GM21737 (cell line): ENCODE measurements at regions not wholly inside any gene's neighbourhood (a gene's known extent, or its start where the extent isn't known, plus 50 kb on each side); places are given as distances from the start of the nearest gene placed in this dataset.
"Not testable (repeated sequence)": the region's sequence is repeated elsewhere in the genome, so short reads cannot be mapped to it uniquely, and the experiment has no call there.

Experiments
- ATAC-seq: cut with Tn5 transposase; IDR thresholded peaks from one replicate; pipeline ENCODE4 v1.9.1; 2021; ENCODE audit warnings: mild to moderate bottlenecking, moderate library complexity; ENCODE audit not compliant: unreplicated experiment

DNA sequence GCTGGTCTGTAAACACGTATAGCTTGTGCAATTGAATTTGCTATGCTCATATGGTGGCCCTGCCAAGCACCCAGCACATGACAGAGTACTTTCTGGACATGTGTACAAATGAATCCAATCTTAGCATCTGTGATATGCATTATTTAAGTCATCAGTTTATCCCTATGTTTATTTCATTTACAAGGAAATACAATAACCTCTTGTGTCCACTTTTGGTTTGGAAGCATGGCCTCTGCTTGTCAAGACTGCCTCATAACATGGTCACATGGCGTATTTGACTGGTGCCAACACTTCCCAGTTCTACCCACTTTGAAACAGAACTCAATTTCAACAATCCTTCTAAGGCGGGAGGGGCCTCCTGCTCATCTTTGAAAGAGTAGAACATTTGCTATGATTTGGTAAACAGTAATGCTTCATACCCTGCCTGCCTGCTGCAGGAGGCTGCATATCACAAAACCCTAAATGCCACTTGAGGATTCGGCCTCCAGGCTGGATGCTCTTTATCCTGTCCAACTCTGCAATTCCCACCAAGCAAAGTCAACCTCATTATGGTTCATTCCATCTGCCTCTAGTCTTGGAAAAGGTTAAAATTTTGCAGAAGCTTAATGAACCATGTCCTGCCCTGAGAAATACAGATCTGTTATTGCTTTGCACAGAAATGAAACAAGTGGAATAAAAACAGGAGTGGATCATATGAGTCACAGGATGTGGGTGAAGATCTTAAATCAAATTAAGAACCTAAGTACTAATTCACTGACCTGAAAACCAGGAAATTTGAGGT lies 151.3 kb downstream of the CYSLTR2 start:
- no peak for ATAC-seq

DNA sequence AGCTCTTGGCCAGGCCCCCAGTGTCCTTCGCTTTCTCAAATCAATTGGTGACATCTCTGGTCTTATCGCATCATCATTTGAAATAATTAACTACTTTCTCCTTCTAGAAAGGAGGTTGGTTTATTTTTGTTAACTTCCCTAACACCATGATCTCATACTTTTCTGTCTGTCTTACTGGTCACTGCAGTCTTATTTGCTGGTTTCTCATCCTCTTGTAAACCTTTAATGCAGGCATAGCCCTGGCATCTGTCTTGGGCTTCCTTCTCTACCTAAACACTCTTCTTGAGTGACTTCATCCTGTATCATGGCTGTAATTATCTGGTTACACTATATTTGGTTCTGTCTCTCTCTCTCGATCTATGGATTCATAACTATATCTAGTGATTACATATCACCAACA lies 152.8 kb downstream of the CYSLTR2 start:
- no peak for ATAC-seq

DNA sequence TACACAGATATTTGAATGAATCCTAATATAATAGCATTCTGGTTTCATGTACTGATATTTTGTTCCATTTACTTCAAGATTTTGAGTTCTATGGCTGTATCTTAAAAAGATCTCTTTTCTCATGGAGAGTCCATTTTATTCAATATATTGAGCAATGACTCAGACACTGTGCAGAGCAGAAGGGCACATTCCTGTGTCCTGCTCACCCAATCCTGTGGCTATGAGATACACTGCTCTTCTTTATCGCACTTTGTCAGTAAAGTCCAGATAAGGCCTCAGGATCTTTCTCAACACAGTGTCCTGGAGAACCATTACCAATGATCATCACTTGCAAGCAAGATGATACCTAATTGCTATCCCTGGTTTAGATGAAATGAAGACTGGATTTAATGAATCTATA lies 155.0 kb downstream of the CYSLTR2 start:
- ATAC-seq: no peak

DNA sequence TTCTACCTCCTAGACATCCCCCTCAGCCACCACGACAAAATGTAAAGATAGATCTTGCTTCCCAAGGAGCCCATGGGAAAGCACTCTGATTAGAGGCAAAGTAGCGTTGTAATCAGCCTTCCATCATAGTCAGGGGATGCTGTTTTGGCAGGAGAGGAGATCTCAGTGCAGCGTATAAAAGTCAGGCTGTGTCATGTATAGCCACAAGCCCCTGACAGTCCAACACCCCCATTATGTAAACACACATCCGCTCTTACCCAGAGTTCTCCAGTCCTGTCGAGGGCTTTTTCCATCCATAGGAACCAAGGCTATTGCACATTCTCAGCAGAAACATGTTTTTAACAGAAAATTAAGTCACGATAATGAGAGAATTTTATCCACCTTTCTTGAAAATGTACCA lies 156.3 kb downstream of the CYSLTR2 start:
- no peak for ATAC-seq

DNA sequence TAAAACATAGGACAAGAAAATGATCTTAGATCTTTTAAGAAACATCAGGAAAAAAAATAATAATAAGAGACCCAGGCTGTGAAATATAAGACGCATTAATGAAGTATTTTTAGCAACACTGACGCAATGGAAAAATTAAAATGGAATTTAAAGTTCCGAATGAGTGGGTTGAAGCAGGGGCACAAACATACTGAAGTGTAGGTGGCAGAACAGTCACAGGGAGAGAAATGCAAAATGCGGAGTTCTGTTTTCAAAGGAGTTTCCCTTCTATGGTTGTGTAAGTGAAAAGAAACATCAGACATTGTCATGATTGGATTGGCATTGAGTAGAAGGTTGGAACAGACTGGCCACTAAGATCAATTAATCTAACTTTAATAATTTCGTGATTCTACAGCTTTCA lies 159.8 kb downstream of the CYSLTR2 start:
- no peak for ATAC-seq

DNA sequence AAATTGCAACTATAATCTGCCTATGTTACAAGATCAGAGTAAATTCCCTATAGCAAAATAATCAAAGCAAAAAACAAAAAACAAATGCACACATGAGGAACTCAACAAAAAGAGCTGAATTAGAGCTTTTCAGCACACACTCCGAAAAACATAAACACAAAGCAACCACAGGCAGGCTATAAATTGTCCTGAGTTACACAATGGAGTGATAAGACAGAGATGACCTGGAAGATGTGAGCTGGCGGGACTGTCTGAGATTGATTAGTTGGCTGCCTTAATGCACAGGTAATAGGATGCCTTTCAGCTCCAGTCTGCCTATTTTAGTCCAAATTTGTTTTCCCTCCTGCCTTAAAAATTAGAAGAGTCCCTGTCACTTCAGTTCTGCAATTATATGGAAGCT lies 159.0 kb upstream of the FNDC3A start:
- ATAC-seq: no peak

DNA sequence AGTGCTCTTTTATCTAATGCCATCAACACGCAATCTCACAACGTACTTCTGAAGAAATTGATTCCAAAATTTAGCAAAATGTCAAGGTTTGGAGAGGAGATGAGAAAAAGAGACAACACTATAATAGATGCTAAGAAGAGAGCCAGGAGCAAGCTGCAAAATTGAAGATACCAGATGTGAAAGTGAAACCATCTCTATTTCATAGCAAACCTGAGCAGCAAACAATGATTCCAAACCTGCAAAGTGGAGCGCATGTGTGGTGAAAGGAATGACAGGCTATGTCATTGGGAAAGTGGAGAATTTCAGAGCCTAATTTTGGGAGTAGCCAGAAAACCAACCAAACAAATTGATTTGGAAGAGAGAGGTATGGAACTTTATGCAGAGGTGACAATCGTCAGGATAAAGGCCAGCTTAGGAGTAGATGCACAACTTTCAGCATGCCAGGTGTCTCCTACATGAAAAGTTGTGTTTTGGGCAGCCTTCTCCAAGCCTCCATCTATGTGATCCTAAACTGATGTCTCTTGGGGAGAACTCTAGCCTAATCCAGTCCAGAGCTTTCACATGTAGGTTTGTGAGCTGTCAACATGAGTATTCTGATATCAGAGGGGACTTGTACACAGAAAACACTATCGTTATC lies 158.4 kb upstream of the FNDC3A start:
- no peak for ATAC-seq

DNA sequence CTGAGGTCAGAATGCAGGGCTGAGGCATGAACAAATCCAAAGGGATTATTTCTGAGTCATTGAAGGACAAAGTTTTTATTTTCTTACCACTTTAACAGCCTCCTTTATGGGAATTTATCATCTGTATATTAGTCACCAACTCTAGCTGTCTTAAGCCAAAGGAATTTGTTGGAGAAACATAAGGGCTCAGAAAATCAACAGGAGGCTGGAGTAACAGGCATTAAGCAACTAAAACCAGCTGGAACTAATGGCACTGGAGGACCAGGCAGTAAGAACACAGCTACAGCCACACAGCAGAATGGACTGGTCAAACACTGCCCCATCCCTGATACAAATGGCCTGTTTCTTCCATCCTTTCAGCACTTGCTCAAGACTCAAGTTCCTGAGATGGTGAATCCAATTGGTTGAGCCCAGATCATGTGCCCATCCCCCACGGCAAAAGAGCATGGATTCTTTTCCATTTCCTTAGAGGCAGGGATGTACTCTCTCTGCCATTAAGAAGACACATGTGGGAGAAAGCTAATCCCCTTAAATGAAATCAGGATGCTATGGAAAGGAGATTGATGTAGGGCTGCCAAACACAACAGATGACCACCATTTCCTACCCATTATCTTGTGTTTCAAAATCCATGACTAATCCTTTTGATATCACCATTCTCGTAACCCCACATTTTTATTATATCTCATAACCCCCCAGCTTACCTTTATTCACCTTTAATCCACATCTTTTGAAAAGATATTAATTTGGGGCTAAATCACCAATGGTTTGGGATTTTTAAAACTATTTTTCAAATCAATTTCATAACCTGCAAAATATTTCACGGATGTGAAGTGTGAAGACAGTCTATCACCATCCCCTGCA lies 157.0 kb upstream of the FNDC3A start:
- ATAC-seq: no peak

DNA sequence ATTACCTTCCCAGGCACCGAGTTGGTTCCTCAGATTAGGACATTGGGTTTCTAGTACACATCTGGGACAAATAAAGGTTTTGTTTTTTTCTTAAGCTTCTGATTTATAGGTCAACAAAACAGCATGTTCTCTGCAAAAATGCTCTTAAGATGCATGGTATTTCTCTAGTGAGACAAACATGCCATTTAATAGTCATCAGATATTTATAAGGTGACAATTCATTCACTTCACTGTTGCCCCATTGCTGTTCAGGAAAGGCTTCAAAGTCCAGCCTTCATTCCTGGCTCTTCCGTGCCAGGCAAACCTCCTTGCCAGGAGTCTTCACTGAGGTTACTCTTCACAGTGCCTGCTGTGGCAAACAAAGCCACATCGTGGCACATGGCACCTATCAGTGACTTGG lies 156.3 kb upstream of the FNDC3A start:
- ATAC-seq: no peak

DNA sequence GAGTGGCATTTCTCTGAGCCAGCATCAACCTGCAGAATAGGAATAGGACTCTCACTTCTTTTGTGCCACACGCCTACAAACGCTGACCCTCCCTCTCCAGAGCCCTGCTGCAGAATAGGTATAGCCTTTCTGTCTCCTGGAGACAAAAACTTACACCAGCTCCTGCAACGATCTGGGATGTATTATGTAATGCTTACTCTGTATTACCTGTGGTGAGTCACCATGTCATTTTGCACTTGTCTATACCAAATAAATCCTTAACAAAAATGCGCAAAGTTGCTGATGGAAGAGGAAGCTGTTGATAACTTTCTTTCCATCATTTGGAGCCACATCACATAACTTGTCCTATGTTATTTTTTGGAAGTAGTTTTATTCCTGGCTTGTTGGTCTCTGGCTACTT lies 155.8 kb upstream of the FNDC3A start:
- ATAC-seq: no peak

DNA sequence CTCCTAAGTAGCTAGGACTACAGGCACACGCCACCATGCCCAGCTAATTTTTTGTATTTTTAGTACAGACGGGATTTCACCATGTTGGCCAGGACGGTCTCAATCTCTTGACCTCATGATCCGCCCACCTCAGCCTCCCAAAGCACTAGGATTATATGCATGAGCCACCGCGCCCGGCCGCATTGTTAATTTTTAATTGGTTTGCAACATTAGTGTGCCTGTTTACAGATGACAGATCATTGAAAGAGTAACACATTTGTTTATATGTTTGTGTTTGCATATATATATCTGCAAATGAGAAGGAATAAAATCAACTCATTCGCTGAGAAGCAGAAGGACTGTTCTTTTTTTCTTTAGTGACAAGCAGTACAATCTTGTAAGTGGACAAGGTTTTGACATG lies 152.2 kb upstream of the FNDC3A start:
- ATAC-seq: not testable (repeated sequence)

DNA sequence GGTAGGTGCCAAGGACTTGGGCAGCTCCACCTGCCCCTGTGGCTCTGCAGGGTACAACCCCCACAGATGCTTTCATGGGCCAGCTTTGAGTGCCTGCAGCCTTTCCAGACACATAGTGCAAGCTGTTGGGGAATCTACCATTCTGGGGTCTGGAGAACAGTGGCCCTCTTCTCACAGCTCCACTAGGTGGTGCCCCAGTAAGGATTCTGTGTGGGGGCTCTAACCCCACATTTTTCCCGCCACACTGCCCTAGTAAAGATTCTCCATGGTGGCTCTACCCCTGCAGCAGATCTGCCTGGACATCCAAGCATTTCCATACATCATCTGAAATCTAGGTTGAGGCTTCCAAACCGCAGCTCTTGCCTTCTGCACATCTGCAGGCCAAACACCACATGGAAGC lies 149.7 kb upstream of the FNDC3A start:
- no peak for ATAC-seq

DNA sequence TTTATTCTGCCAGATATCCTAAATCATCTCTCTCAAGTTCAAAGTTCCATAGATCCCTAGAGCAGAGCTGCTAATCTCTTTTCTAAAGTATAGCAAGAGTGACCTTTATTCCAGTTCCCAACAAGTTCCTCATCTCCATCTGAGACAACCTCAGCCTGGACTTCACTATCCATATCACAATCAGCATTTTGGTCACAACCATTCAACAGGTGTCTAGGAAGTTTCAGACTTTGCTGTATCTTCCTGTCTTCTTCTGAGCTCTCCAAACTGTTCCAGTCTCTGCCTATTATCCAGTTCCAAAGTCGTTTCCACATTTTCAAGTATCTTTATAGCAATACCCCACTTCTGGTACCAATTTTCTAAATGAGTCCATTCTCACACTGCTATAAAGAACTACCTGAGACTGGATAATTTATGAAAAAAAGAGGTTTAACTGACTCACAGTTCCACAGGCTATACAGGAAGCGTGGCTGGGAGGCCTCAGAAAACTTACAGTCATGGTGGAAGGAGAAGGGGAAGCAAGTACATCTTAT lies 148.7 kb upstream of the FNDC3A start:
- not testable (repeated sequence) for ATAC-seq

DNA sequence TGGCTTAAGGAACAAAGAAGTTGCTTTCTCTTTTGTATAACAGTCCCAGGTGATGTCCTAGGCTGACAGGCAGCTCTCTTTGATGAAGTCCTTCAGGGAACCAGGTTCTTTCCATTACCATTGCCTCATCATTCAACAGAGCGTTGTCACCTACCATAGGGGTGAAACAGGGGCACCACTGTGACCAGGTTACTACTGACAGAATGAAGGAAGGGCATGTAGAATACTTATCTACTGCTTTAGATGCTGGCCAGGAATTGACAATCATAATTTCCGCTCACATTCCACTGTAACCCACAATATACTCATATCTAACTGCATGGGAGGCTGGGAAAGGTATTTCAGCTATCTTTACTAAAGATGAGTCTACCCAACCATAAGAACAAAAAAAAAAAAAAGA lies 148.0 kb upstream of the FNDC3A start:
- no peak for ATAC-seq

DNA sequence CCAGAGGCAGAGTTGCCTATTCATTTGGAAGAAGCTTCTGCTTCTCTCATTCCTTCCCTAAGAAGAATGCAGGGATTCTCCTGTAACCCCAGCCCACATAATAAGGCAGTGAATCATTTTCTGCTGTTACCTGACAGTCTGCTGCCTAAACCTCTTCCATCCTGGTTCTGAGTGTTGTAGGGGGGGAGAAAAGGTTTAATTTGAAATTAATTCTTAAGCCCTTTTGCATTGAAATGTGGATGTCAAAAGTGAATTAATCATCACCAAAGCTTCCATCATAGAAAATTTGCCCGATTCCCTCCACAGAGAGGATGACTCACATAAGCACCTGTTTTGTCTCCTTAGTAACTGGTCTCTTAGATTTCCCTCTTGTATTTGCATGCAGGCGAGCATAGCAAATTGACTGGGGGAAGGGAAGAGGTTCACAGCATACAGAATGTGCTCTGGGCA lies 146.7 kb upstream of the FNDC3A start:
- no peak for ATAC-seq

DNA sequence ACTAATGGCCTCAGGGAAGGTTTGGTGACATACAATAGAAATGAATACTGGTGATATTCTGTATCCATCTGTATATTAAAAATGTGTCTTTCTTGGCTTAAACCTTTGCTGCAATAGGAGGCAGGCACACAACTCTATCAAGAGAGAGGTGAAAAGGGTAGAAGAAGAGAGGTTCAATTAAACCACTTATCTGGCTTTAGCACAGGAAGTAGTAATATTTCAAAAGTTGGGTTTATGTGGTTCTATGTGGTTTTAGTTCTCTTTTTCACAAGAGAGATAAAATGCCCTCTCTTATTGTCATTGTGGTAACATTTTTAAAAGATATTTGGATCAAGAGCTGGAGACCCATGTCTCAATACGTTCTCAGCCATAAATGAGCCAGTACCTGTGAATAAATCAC lies 146.2 kb upstream of the FNDC3A start:
- ATAC-seq: no peak

DNA sequence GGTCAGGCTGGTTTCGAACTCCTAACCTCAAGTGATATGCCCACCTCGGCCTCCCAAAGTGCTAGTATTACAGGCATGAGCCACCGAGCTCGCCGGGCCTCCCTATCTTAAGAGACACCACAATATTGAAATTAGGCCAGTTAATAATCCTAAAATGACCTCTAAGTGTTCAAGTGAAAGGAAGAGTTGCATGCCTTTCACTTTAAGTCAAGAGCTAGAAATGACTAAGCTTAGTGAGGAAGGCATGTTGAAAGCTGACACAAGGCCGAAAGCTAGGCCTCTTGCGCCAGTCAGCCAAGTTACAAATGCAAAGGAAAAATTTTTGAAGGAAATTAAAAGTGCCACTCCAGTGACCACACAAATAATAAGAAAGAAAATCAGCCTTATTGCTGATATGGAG lies 144.5 kb upstream of the FNDC3A start:
- ATAC-seq: no peak

DNA sequence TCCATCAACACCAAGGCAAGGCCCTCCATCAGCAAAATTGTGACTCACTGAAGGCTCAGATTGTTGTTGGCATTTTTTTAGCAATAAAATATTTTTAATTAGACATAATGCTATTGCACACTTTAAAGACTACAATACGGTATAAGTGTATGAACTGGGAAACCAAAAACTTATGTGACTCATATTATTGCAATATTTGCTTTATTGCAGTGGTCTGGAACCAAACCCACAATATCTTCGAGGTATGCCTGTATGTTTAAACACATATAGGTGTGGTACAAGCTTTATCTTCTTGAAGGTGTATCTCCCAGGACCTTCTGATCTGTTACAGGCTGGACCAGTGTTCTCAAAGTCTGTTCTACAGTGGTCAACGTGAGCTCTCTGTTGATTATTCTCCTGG lies 142.3 kb upstream of the FNDC3A start:
- ATAC-seq: no peak

DNA sequence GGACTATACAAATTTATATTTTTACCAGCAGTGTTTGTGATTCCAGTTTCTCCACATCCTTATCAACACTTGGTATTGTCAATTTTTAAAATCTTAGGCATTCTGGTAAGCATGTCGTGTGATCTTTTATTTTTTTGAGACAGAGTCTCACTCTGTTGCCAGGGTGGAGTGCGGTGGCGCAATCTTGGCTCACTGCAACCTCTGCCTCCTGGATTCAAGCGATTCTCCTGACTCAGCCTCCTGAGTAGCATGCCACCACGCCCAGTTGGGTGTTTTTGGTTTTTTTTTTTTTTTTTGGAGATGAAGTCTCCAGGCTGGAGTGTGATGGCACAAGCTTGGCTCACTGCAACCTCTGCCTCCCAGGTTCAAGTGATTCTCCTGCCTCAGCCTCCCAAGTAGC lies 140.4 kb upstream of the FNDC3A start:
- ATAC-seq: not testable (repeated sequence)

DNA sequence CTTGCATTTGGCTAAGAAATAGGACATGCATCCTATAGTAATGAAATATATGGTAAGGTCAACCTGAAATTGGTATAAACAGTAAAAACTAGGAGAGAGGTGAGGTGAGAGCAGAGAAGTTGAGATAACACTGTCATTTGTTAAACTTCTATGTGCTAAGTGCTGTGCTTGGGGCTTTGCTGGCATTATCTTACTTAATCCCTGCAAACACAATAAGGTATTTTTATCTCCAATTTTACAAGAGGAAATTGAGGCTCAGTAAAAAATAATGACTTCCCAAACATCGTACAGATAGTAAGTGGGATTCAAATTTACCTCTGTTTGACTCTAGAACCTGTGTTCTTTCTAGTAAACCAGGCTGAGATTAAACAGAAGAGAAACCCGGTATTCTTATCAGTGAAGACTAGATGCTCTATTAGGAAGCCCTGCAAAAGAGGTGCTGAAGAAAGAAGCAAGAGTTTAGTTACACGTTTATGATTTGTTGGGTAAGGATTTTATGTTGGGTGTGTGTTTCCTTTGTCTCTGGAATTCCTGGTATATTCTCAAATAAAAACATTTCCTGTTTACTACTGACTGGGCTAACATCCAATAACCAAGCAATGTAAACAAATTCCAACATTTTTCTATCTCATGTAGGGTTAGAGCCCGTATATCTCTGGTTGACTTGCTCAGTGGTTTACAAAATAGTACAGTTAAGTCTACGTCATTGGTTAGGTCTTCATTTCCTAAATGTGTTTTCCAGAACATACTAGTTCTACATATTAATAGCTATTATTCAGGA lies 137.3 kb upstream of the FNDC3A start:
- ATAC-seq: no peak

DNA sequence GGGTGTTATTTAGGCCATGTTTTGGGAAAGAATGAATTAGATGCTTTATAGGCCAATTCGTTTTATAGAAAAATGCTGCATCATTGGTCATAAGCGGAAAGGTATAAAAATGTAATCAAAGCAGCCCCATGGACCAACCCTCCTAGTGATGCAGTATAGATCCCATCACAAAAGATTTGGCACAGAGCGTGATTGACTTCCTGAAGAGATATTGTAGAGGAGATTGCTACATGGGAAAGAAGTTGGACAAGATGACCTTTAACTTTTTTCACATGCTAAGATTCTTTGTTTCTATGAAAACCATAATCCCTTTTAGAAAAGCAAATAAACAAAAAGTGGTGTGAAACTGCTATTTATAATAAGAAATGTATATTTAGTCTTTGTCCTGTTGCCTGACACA lies 136.5 kb upstream of the FNDC3A start:
- ATAC-seq: no peak
